ENCODE measurements at regions not wholly inside any gene's neighbourhood (a gene's known extent, or its start where the extent isn't known, plus 50 kb on each side); places are given as distances from the start of the nearest gene placed in this dataset.
"Not testable (repeated sequence)": the region's sequence is repeated elsewhere in the genome, so short reads cannot be mapped to it uniquely, and the experiment has no call there.

GRCh38 chr1:206256935-206257334, 53.6 kb downstream of the SRGAP2 start:
- H3K27ac ChIP-seq; H3K9me3 ChIP-seq (ENCODE audit: low read depth); H3K36me3 ChIP-seq; H3K27me3 ChIP-seq; H3K4me3 ChIP-seq; H3K4me1 ChIP-seq (ENCODE audit: low read depth); DNase-seq (ENCODE audit: low read depth in 1 of 2, low spot score in 1 of 2): not testable (repeated sequence)

- not testable (repeated sequence) for DNase-seq (ENCODE audit: low read depth in 1 of 2, low spot score in 1 of 2); H3K36me3 ChIP-seq; H3K4me1 ChIP-seq (ENCODE audit: low read depth); H3K4me3 ChIP-seq; H3K27me3 ChIP-seq; H3K9me3 ChIP-seq (ENCODE audit: low read depth); H3K27ac ChIP-seq
These were observed 58.1 kb downstream of the SRGAP2 start for GRCh38 chr1:206261473-206261872.

GRCh38 chr1:206262424-206262823, 59.1 kb downstream of the SRGAP2 start:
- not testable (repeated sequence) for H3K27me3 ChIP-seq; H3K4me1 ChIP-seq (ENCODE audit: low read depth); H3K9me3 ChIP-seq (ENCODE audit: low read depth); DNase-seq (ENCODE audit: low read depth in 1 of 2, low spot score in 1 of 2); H3K27ac ChIP-seq; H3K4me3 ChIP-seq; H3K36me3 ChIP-seq

- H3K27ac ChIP-seq; H3K36me3 ChIP-seq; DNase-seq (ENCODE audit: low read depth in 1 of 2, low spot score in 1 of 2); H3K4me3 ChIP-seq; H3K27me3 ChIP-seq; H3K9me3 ChIP-seq (ENCODE audit: low read depth); H3K4me1 ChIP-seq (ENCODE audit: low read depth): not testable (repeated sequence)
These were observed 61.6 kb downstream of the SRGAP2 start for GRCh38 chr1:206264916-206265315.

GRCh38 chr1:206271153-206271552, 67.8 kb downstream of the SRGAP2 start:
- not testable (repeated sequence) for DNase-seq (ENCODE audit: low read depth in 1 of 2, low spot score in 1 of 2); H3K36me3 ChIP-seq; H3K27ac ChIP-seq; H3K9me3 ChIP-seq (ENCODE audit: low read depth); H3K4me3 ChIP-seq; H3K4me1 ChIP-seq (ENCODE audit: low read depth); H3K27me3 ChIP-seq

- not testable (repeated sequence) for H3K36me3 ChIP-seq; H3K4me3 ChIP-seq; DNase-seq (ENCODE audit: low read depth in 1 of 2, low spot score in 1 of 2); H3K27me3 ChIP-seq; H3K9me3 ChIP-seq (ENCODE audit: low read depth); H3K4me1 ChIP-seq (ENCODE audit: low read depth)
- peak overlapping the region; percentile 62 for H3K27ac ChIP-seq
These were observed 69.8 kb downstream of the SRGAP2 start for GRCh38 chr1:206273104-206273503.

GRCh38 chr1:206276143-206276542, 72.8 kb downstream of the SRGAP2 start:
- H3K27me3 ChIP-seq; DNase-seq (ENCODE audit: low read depth in 1 of 2, low spot score in 1 of 2); H3K36me3 ChIP-seq; H3K9me3 ChIP-seq (ENCODE audit: low read depth); H3K27ac ChIP-seq; H3K4me1 ChIP-seq (ENCODE audit: low read depth); H3K4me3 ChIP-seq: not testable (repeated sequence)

- not testable (repeated sequence) for H3K27me3 ChIP-seq; H3K36me3 ChIP-seq; H3K4me3 ChIP-seq; H3K9me3 ChIP-seq (ENCODE audit: low read depth); H3K4me1 ChIP-seq (ENCODE audit: low read depth); H3K27ac ChIP-seq
- DNase-seq (ENCODE audit: low read depth in 1 of 2, low spot score in 1 of 2): peak in 1 of 2 donors; percentile 3
These were observed 75.3 kb downstream of the SRGAP2 start for GRCh38 chr1:206278683-206279082.

GRCh38 chr1:206280683-206281082, 77.3 kb downstream of the SRGAP2 start:
- not testable (repeated sequence) for H3K9me3 ChIP-seq (ENCODE audit: low read depth); DNase-seq (ENCODE audit: low read depth in 1 of 2, low spot score in 1 of 2); H3K36me3 ChIP-seq; H3K4me3 ChIP-seq; H3K27ac ChIP-seq; H3K27me3 ChIP-seq; H3K4me1 ChIP-seq (ENCODE audit: low read depth)

- H3K4me1 ChIP-seq (ENCODE audit: low read depth); DNase-seq (ENCODE audit: low read depth in 1 of 2, low spot score in 1 of 2); H3K27ac ChIP-seq; H3K4me3 ChIP-seq; H3K27me3 ChIP-seq; H3K36me3 ChIP-seq; H3K9me3 ChIP-seq (ENCODE audit: low read depth): not testable (repeated sequence)
These were observed 78.7 kb downstream of the SRGAP2 start for GRCh38 chr1:206281912-206282654.

GRCh38 chr1:206285024-206285960, 82.0 kb downstream of the SRGAP2 start:
- H3K36me3 ChIP-seq; H3K27ac ChIP-seq; H3K27me3 ChIP-seq; H3K4me3 ChIP-seq; H3K9me3 ChIP-seq (ENCODE audit: low read depth); DNase-seq (ENCODE audit: low read depth in 1 of 2, low spot score in 1 of 2); H3K4me1 ChIP-seq (ENCODE audit: low read depth): not testable (repeated sequence)

GRCh38 chr1:206287759-206288158, 84.4 kb downstream of the SRGAP2 start:
- H3K4me3 ChIP-seq; H3K9me3 ChIP-seq (ENCODE audit: low read depth); DNase-seq (ENCODE audit: low read depth in 1 of 2, low spot score in 1 of 2); H3K27ac ChIP-seq; H3K36me3 ChIP-seq; H3K4me1 ChIP-seq (ENCODE audit: low read depth); H3K27me3 ChIP-seq: not testable (repeated sequence)

- not testable (repeated sequence) for H3K9me3 ChIP-seq (ENCODE audit: low read depth); H3K4me3 ChIP-seq; H3K27ac ChIP-seq; H3K27me3 ChIP-seq; DNase-seq (ENCODE audit: low read depth in 1 of 2, low spot score in 1 of 2); H3K36me3 ChIP-seq; H3K4me1 ChIP-seq (ENCODE audit: low read depth)
These were observed 85.1 kb downstream of the SRGAP2 start for GRCh38 chr1:206288453-206288852.
